ENCODE measurements at regions not wholly inside any gene's neighbourhood (a gene's known extent, or its start where the extent isn't known, plus 50 kb on each side); places are given as distances from the start of the nearest gene placed in this dataset.

DNA sequence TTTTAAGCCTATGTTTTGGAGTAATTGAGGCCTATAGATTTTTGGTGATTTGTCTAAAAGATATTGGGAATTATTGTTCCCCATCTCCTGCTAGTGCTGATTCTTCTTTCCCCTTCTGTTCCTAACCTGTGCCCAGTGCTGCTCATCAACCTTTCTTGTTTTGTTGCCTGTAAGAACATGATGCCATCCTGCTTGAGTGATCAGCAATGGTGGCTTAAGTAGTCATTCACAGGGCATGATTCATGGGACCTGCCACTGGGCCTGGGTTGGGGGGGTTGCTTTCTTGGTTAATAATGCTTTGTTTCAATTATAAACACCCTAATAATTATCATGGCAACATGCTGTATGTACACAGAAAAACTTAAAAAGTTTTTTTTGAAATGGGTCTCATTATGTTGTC, 562.9 kb upstream of the SETBP1 start:
- no peaks in the 10 kb centered on the region for H3K36me3 ChIP-seq
- H3K27me3 ChIP-seq = no peaks in the 10 kb centered on the region
- in situ Hi-C loops (cut with MboI; ENCODE audit: low sequenced_read_pairs in 4 of 4) (no loop called here), intact Hi-C loops (cut with DNase I; ENCODE audit: low total_unique reads) (no loop called here)
- TF ChIP-seq, protein P1, sequence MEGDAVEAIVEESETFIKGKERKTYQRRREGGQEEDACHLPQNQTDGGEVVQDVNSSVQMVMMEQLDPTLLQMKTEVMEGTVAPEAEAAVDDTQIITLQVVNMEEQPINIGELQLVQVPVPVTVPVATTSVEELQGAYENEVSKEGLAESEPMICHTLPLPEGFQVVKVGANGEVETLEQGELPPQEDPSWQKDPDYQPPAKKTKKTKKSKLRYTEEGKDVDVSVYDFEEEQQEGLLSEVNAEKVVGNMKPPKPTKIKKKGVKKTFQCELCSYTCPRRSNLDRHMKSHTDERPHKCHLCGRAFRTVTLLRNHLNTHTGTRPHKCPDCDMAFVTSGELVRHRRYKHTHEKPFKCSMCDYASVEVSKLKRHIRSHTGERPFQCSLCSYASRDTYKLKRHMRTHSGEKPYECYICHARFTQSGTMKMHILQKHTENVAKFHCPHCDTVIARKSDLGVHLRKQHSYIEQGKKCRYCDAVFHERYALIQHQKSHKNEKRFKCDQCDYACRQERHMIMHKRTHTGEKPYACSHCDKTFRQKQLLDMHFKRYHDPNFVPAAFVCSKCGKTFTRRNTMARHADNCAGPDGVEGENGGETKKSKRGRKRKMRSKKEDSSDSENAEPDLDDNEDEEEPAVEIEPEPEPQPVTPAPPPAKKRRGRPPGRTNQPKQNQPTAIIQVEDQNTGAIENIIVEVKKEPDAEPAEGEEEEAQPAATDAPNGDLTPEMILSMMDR (IDR thresholded peaks at IDR 0.05 in 4 of 5, conservative IDR thresholded peaks at IDR 0.05 in 1 of 5) = no peak
- H3K27ac ChIP-seq = no peak overlapping the region
- H3K9me3 ChIP-seq = no peaks in the 10 kb centered on the region
- no peak overlapping the region for H3K4me3 ChIP-seq
- H3K4me1 ChIP-seq = no peaks in the 10 kb centered on the region
- ATAC-seq (no peak), DNase-seq (no peak)

DNA sequence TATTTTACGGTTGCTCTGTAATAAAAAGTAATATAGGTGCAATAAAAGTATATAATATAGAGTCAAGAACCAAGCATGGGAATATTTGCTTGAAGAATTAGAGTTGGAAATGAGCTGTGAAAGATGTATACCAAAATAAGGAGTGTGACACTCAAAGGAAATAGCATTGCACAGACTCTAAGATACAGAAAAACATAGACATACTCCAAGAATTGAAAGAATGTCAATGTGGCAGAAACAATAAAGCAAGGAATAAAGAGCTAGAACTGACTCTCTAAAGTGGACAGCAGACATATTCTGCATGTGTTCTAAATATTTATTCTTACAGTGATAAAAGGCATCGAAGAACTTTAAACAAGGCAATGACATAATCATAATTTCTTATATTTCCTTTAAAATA, 561.1 kb upstream of the SETBP1 start:
- Histone ChIP-seq H3K4me3 (no peak overlapping the region), H3K9me3 (no peaks in the 10 kb centered on the region), H3K27me3 (no peaks in the 10 kb centered on the region), H3K27ac (no peak overlapping the region), H3K36me3 (no peaks in the 10 kb centered on the region), H3K4me1 (no peaks in the 10 kb centered on the region)
- TF ChIP-seq POLR2A (IDR thresholded peaks at IDR 0.05) = no peak
- TF ChIP-seq, protein P1 (IDR thresholded peaks at IDR 0.05 in 4 of 5, conservative IDR thresholded peaks at IDR 0.05 in 1 of 5) = no peak
- intact Hi-C loops (cut with DNase I; ENCODE audit: low total_unique reads) = no loop called here
- DNase-seq = no peak
- in situ Hi-C loops (cut with MboI; ENCODE audit: low sequenced_read_pairs in 4 of 4) = no loop called here
- no peak for ATAC-seq

DNA sequence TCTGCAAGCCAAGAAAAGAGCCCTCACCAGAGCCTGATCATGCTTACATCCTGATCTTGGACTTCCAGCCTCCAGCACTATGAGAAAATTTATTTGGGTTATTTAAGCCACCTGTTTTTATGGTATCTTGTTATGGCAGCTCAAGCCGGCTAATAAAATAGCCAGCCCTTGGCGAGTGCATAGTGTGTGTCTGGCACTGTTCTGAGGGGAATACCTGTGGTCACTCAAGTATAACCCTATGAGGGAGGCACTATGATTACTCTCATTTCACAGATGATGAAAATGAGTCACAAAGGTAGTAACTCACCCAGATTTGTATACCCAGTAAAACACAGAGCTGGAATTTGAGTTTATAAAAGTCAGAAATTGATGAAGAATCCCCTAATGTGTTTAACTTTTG, 556.9 kb upstream of the SETBP1 start:
- in situ Hi-C loops (cut with MboI; ENCODE audit: low sequenced_read_pairs in 4 of 4) = no loop called here
- no peak for DNase-seq

GRCh38 chr18:44125446-44125845, 555.2 kb upstream of the SETBP1 start:
- no peak for ATAC-seq
- Histone ChIP-seq H3K9me3 (no peaks in the 10 kb centered on the region), H3K27me3 (no peaks in the 10 kb centered on the region), H3K4me1 (no peaks in the 10 kb centered on the region), H3K36me3 (no peaks in the 10 kb centered on the region), H3K27ac (no peak overlapping the region), H3K4me3 (no peak overlapping the region)
- no peak for DNase-seq
- in situ Hi-C loops (cut with MboI; ENCODE audit: low sequenced_read_pairs in 4 of 4) (loop anchor here in 1 of 4 donors (25.0 kb wide), 2 partner anchors 1087 to 1262 kb away; no protein-coding TSS in a partner anchor), intact Hi-C loops (cut with DNase I; ENCODE audit: low total_unique reads) (no loop called here)
- TF ChIP-seq, protein P1 (IDR thresholded peaks at IDR 0.05 in 4 of 5, conservative IDR thresholded peaks at IDR 0.05 in 1 of 5) = no peak
- TF ChIP-seq POLR2A (IDR thresholded peaks at IDR 0.05) = no peak

More for the DNA sequence above, 556.9 kb upstream of the SETBP1 start:
- ATAC-seq = no peak
- Histone ChIP-seq H3K4me3 (no peak overlapping the region), H3K9me3 (no peaks in the 10 kb centered on the region), H3K36me3 (no peaks in the 10 kb centered on the region), H3K4me1 (no peaks in the 10 kb centered on the region), H3K27me3 (no peaks in the 10 kb centered on the region), H3K27ac (no peak overlapping the region)
- intact Hi-C loops (cut with DNase I; ENCODE audit: low total_unique reads) = no loop called here
- TF ChIP-seq POLR2A (IDR thresholded peaks at IDR 0.05) = no peak
- TF ChIP-seq, protein P1 (IDR thresholded peaks at IDR 0.05 in 4 of 5, conservative IDR thresholded peaks at IDR 0.05 in 1 of 5) = no peak

DNA sequence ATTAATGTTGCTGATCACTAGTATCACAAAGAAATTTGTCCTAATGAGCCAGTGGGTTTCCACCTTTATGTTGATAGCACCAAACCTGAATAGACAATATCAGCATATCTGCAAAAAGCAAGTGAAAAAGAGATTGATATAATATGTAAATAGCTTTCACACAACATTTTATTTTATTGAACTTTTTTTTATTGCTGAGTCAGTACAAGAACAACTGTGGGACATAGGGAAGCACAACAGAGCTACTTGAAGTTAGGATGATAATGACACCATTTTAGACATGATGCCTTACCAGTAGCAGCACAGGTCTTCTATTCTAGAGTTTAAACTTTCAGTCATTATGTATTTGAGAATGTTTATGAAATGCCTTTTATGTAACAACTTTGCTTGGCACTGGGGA, 554.1 kb upstream of the SETBP1 start:
- intact Hi-C loops (cut with DNase I; ENCODE audit: low total_unique reads) = no loop called here
- ATAC-seq = no peak
- DNase-seq = no peak
- no peaks in the 10 kb centered on the region for H3K27me3 ChIP-seq
- TF ChIP-seq, protein P1 (IDR thresholded peaks at IDR 0.05 in 4 of 5, conservative IDR thresholded peaks at IDR 0.05 in 1 of 5) = no peak
- no peak for TF ChIP-seq POLR2A (IDR thresholded peaks at IDR 0.05)
- in situ Hi-C loops (cut with MboI; ENCODE audit: low sequenced_read_pairs in 4 of 4) = loop anchor here in 1 of 4 donors (25.0 kb wide), 2 partner anchors 1086 to 1261 kb away; no protein-coding TSS in a partner anchor
- no peak overlapping the region for H3K4me3 ChIP-seq
- no peaks in the 10 kb centered on the region for H3K9me3 ChIP-seq
- no peaks in the 10 kb centered on the region for H3K4me1 ChIP-seq
- H3K36me3 ChIP-seq = no peaks in the 10 kb centered on the region
- H3K27ac ChIP-seq = no peak overlapping the region
